Lung (tissue), 11 donors: ENCODE measurements at regions not wholly inside any gene's neighbourhood (a gene's known extent, or its start where the extent isn't known, plus 50 kb on each side); places are given as distances from the start of the nearest gene placed in this dataset.

ENCODE experiments used
- ATAC-seq: fragments of 200-7000 bp; cut with Tn5 transposase; one replicate; pipeline ENCODE4 v1.9.1; 2020; ENCODE audit warnings: moderate number of reproducible peaks; ENCODE audit not compliant: insufficient read depth, low FRiP score
- DNase-seq, 3 donors: peaks; one replicate each; pipeline ENCODE4 v3.0.0-alpha.2; 2013 to 2017
- H3K27ac ChIP-seq, 2 donors: one replicate each; pipeline ENCODE4 v1.5.1; 2013; ENCODE audit warnings: mild to moderate bottlenecking in 2 of 2, moderate library complexity in 2 of 2, control low read depth in 1 of 2, inconsistent platforms in 1 of 2, low read depth in 1 of 2, low read length in 1 of 2
- H3K27me3 ChIP-seq, 3 donors: one replicate each; pipeline ENCODE4 v1.5.1; 2013; ENCODE audit warnings: low read length in 2 of 3; ENCODE audit not compliant: control insufficient read depth in 3 of 3, insufficient read depth in 3 of 3
- H3K36me3 ChIP-seq, 4 donors: one replicate each; pipeline ENCODE4 v1.5.1; 2013; ENCODE audit warnings: low read length in 4 of 4, mild to moderate bottlenecking in 1 of 4, moderate library complexity in 1 of 4; ENCODE audit not compliant: control insufficient read depth in 4 of 4, insufficient read depth in 4 of 4
- H3K4me1 ChIP-seq, 5 donors: one replicate each; pipeline ENCODE4 v1.5.1; 2013; ENCODE audit warnings: low read length in 5 of 5, mild to moderate bottlenecking in 2 of 5, moderate library complexity in 1 of 5; ENCODE audit not compliant: control insufficient read depth in 5 of 5, insufficient read depth in 5 of 5
- H3K4me3 ChIP-seq: one replicate; pipeline ENCODE4 v1.5.1; 2013; ENCODE audit warnings: mild to moderate bottlenecking, control low read depth, moderate library complexity
- H3K9ac ChIP-seq, 2 donors: one replicate each; pipeline ENCODE4 v1.5.1; 2013; ENCODE audit warnings: low read length in 2 of 2, control low read depth in 1 of 2; ENCODE audit not compliant: insufficient read depth in 1 of 2
- H3K9me3 ChIP-seq, 4 donors: one replicate each; pipeline ENCODE4 v1.5.1; 2013; ENCODE audit warnings: low read length in 3 of 4, mild to moderate bottlenecking in 1 of 4, moderate library complexity in 1 of 4; ENCODE audit not compliant: control insufficient read depth in 4 of 4, insufficient read depth in 3 of 4
- WGBS, 2 donors: extraction: QIAGEN DNeasy Blood & Tissue Kit; methylation state at CpG; one replicate each; pipeline ENCODE4 v1.1.7; 2013; 5-methylcytosine and 5-hydroxymethylcytosine counted together
- TF ChIP-seq, protein P1 (sequence below): IDR thresholded peaks from 2 replicates; pipeline ENCODE4 v1.5.1; 2012; ENCODE audit warnings: mild to moderate bottlenecking; ENCODE audit errors: control extremely low read depth, extremely low read depth
- donor health status: control.
- donor health status: control.
- donor health status: Bipolar disorder and iron deficiency.
- donor health status: healthy.
- donor health status: DM: yes; HTN: yes; CAD: no.

DNA sequence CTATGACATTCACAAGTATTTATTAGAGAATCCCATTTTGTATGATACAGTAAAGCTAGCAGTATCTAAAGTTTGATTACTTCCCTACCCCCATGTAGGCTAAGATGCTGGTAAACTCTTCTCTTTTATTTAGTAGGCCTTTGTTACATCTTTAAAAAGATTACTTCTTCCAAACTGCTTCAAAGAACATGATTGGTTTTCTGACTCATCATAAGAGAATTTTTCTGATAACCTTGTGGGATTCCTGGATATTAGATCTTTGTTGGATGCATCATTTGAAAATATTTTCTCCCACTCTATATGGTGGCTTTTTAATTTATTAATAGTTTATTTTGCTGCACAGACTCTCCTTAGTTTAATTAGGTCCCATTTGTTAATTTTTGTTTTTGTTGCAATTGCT lies 898.3 kb upstream of the ADGRB3 start:
- H3K4me3 ChIP-seq = no peak overlapping the region
- TF ChIP-seq, protein P1, sequence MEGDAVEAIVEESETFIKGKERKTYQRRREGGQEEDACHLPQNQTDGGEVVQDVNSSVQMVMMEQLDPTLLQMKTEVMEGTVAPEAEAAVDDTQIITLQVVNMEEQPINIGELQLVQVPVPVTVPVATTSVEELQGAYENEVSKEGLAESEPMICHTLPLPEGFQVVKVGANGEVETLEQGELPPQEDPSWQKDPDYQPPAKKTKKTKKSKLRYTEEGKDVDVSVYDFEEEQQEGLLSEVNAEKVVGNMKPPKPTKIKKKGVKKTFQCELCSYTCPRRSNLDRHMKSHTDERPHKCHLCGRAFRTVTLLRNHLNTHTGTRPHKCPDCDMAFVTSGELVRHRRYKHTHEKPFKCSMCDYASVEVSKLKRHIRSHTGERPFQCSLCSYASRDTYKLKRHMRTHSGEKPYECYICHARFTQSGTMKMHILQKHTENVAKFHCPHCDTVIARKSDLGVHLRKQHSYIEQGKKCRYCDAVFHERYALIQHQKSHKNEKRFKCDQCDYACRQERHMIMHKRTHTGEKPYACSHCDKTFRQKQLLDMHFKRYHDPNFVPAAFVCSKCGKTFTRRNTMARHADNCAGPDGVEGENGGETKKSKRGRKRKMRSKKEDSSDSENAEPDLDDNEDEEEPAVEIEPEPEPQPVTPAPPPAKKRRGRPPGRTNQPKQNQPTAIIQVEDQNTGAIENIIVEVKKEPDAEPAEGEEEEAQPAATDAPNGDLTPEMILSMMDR = no peak
- no peak overlapping the region for H3K9ac ChIP-seq
- no peaks in the 10 kb centered on the region for H3K36me3 ChIP-seq
- ATAC-seq (no peak), DNase-seq (no peak)
- H3K27ac ChIP-seq = no peak overlapping the region
- peaks cover 0 to 3% (median 0%) of the 10 kb centered on the region in 4 donors for H3K9me3 ChIP-seq
- H3K27me3 ChIP-seq = no peaks in the 10 kb centered on the region
- H3K4me1 ChIP-seq = no peaks in the 10 kb centered on the region

DNA sequence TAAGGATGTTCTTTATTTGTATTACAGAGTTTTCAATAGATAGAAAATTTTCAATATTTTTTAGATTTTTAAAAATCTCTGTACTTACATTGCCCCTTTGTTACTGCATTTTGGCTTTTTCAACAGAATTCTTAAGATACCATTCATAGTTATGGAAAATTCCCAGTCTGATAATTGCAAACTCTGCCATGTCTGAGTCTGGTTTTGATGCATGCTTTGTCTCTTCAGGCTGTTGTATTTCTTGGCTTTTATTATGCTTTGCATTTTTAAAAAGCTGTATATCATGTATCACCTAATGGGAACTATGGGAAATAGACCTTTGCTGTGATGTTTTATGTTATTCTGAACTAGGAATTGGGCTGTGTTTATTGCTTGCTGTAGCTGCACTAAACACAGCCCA lies 898.9 kb upstream of the ADGRB3 start:
- no peaks in the 10 kb centered on the region for H3K27me3 ChIP-seq
- DNase-seq (no peak), ATAC-seq (no peak)
- no peak overlapping the region for H3K9ac ChIP-seq
- H3K4me3 ChIP-seq = no peak overlapping the region
- no peak overlapping the region for H3K27ac ChIP-seq
- no peaks in the 10 kb centered on the region for H3K4me1 ChIP-seq
- H3K9me3 ChIP-seq = peaks cover 0 to 3% (median 0%) of the 10 kb centered on the region in 4 donors
- TF ChIP-seq, protein P1 = no peak
- no peaks in the 10 kb centered on the region for H3K36me3 ChIP-seq

DNA sequence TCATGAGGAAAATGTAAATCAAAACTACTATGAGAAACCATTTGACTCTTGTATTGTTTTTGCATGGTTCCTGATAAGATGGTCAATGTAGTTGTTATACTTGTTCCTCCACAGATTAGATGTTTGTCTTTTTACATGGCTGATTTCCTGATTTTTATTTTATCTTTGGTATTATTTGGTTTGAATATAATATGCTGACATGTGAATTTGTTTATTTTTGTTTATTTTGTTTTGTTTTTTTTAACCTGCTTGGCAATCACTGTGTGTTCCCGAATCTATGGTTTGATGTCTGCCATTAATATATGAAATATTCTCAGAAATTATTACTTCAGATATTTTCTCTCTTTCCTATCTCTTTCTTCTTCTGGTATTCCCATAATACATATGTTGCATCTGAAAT lies 899.5 kb upstream of the ADGRB3 start:
- no peak overlapping the region for H3K9ac ChIP-seq
- H3K36me3 ChIP-seq = no peaks in the 10 kb centered on the region
- 82 to 87% methylated on average over 1 of the region's 1 CpG for WGBS, 2 donors
- peaks cover 0 to 3% (median 0%) of the 10 kb centered on the region in 4 donors for H3K9me3 ChIP-seq
- no peaks in the 10 kb centered on the region for H3K4me1 ChIP-seq
- no peak overlapping the region for H3K4me3 ChIP-seq
- no peak for DNase-seq
- no peaks in the 10 kb centered on the region for H3K27me3 ChIP-seq
- TF ChIP-seq, protein P1 = no peak
- H3K27ac ChIP-seq = no peak overlapping the region
- ATAC-seq = no peak

DNA sequence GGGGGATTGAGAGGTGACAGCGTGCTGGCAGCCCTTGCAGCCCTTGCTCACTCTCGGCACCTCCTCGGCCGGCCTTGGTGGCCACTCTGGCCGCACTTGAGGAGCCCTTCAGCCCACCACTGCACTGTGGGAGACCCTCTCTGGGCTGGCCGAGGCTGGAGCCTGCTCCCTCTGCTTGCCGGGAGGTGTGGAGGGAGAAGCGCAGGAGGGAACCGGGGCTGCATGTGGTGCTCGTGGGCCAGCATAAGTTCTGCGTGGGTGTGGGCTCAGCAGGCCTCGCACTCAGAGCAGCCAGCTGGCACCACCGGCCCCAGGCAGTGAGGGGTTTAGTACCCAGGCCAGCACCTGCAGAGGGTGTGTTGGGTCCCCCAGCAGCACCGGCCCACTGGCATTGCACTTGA lies 912.2 kb upstream of the ADGRB3 start:
- Histone ChIP-seq H3K4me3 (no peak overlapping the region), H3K27me3 (no peaks in the 10 kb centered on the region), H3K27ac (no peak overlapping the region), H3K4me1 (no peaks in the 10 kb centered on the region), H3K9ac (no peak overlapping the region), H3K9me3 (peaks cover 0 to 6% (median 0%) of the 10 kb centered on the region in 4 donors), H3K36me3 (no peaks in the 10 kb centered on the region)
- ATAC-seq (no peak), DNase-seq (no peak)
- TF ChIP-seq, protein P1 = no peak
- 77 to 92% methylated on average over 13 to 14 of the region's 14 CpGs for WGBS, 2 donors
